ENCODE measurements at regions not wholly inside any gene's neighbourhood (a gene's known extent, or its start where the extent isn't known, plus 50 kb on each side); places are given as distances from the start of the nearest gene placed in this dataset.

- H3K27ac Mint-ChIP-seq: peak overlapping the region; percentile 92 to 99 (median 96)
- peaks cover 70 to 79% of the 10 kb centered on the region in 2 donors for H3K4me1 Mint-ChIP-seq
- H3K27me3 Mint-ChIP-seq (ENCODE audit: low read depth in 3 of 3): peaks cover 7 to 18% (median 13%) of the 10 kb centered on the region in 3 donors
- no peaks in the 10 kb centered on the region for H3K36me3 Mint-ChIP-seq
- no peaks in the 10 kb centered on the region for H3K9me3 Mint-ChIP-seq
- peak overlapping the region; percentile 91 to 98 (median 96) for H3K4me3 Mint-ChIP-seq
- DNase-seq: peak; percentile 43 to 54 (median 46)
These were observed 200.7 kb upstream of the FOXN3 start for GRCh38 chr14:89617481-89618329.

GRCh38 chr14:89616852-89617341 lies 199.9 kb upstream of the FOXN3 start:
- peak overlapping the region; percentile 91 to 98 (median 96) for H3K4me3 Mint-ChIP-seq
- peak overlapping the region; percentile 92 to 99 (median 96) for H3K27ac Mint-ChIP-seq
- peaks cover 72 to 80% of the 10 kb centered on the region in 2 donors for H3K4me1 Mint-ChIP-seq
- DNase-seq: peak; percentile 84 to 87 (median 86)
- no peaks in the 10 kb centered on the region for H3K9me3 Mint-ChIP-seq
- peaks cover 7 to 18% (median 13%) of the 10 kb centered on the region in 3 donors for H3K27me3 Mint-ChIP-seq (ENCODE audit: low read depth in 3 of 3)
- no peaks in the 10 kb centered on the region for H3K36me3 Mint-ChIP-seq

- no peak for DNase-seq
- H3K36me3 Mint-ChIP-seq: no peaks in the 10 kb centered on the region
- H3K27ac Mint-ChIP-seq: peak overlapping the region; percentile 92 to 99 (median 96)
- peaks cover 73 to 82% of the 10 kb centered on the region in 2 donors for H3K4me1 Mint-ChIP-seq
- H3K9me3 Mint-ChIP-seq: no peaks in the 10 kb centered on the region
- peak overlapping the region; percentile 91 to 98 (median 96) for H3K4me3 Mint-ChIP-seq
- peaks cover 7 to 18% (median 13%) of the 10 kb centered on the region in 3 donors for H3K27me3 Mint-ChIP-seq (ENCODE audit: low read depth in 3 of 3)
These were observed 199.4 kb upstream of the FOXN3 start for GRCh38 chr14:89616425-89616824.

- Mint-ChIP-seq H3K36me3 (peaks cover 4 to 9% (median 6%) of the 10 kb centered on the region in 3 donors), H3K27ac (peak overlapping the region; percentile 73 to 96 (median 93)), H3K9me3 (no peaks in the 10 kb centered on the region), H3K4me1 (peaks cover 79 to 89% of the 10 kb centered on the region in 2 donors), H3K4me3 (peak overlapping the region; percentile 40 to 97 (median 56)), H3K27me3 (ENCODE audit: low read depth in 3 of 3) (peaks cover 7 to 18% (median 14%) of the 10 kb centered on the region in 3 donors)
- no peak for DNase-seq
These were observed 198.4 kb upstream of the FOXN3 start for GRCh38 chr14:89615421-89615820.

- H3K27ac Mint-ChIP-seq: peak overlapping the region; percentile 84 to 94 (median 88)
- peak overlapping the region in 3 of 5 donors; percentile 22 to 65 (median 44) for H3K4me3 Mint-ChIP-seq
- DNase-seq: peak in 1 of 3 donors; percentile 31
- H3K9me3 Mint-ChIP-seq: no peaks in the 10 kb centered on the region
- H3K36me3 Mint-ChIP-seq: peaks cover 4 to 9% (median 6%) of the 10 kb centered on the region in 3 donors
- H3K4me1 Mint-ChIP-seq: peaks cover 80 to 89% of the 10 kb centered on the region in 2 donors
- peaks cover 7 to 18% (median 10%) of the 10 kb centered on the region in 3 donors for H3K27me3 Mint-ChIP-seq (ENCODE audit: low read depth in 3 of 3)
These were observed 197.1 kb upstream of the FOXN3 start for GRCh38 chr14:89614009-89614691.

GRCh38 chr14:89613260-89614008 lies 196.4 kb upstream of the FOXN3 start:
- Mint-ChIP-seq H3K27ac (peak overlapping the region; percentile 68 to 94 (median 88)), H3K4me3 (peak overlapping the region in 2 of 5 donors; percentile 39 to 65), H3K36me3 (peaks cover 4 to 14% (median 6%) of the 10 kb centered on the region in 3 donors), H3K9me3 (no peaks in the 10 kb centered on the region), H3K27me3 (ENCODE audit: low read depth in 3 of 3) (peaks cover 6 to 20% (median 8%) of the 10 kb centered on the region in 3 donors), H3K4me1 (peaks cover 87 to 94% of the 10 kb centered on the region in 2 donors)
- DNase-seq: no peak

GRCh38 chr14:89609500-89610100 lies 192.6 kb upstream of the FOXN3 start:
- Mint-ChIP-seq H3K4me3 (peak overlapping the region in 1 of 5 donors; percentile 46), H3K9me3 (peaks cover 0 to 1% (median 0%) of the 10 kb centered on the region in 6 donors), H3K27me3 (ENCODE audit: low read depth in 3 of 3) (peaks cover 0 to 2% (median 1%) of the 10 kb centered on the region in 3 donors), H3K27ac (peak overlapping the region in 5 of 6 donors; percentile 33 to 82 (median 78)), H3K4me1 (peaks cover 78 to 92% of the 10 kb centered on the region in 2 donors), H3K36me3 (peaks cover 8 to 14% (median 11%) of the 10 kb centered on the region in 3 donors)
- DNase-seq: no peak

GRCh38 chr14:89607453-89607852 lies 190.4 kb upstream of the FOXN3 start:
- Mint-ChIP-seq H3K4me3 (peak overlapping the region in 1 of 5 donors; percentile 8), H3K4me1 (peaks cover 79 to 95% of the 10 kb centered on the region in 2 donors), H3K27me3 (ENCODE audit: low read depth in 3 of 3) (peaks cover 2 to 4% (median 3%) of the 10 kb centered on the region in 3 donors), H3K27ac (peak overlapping the region in 2 of 6 donors; percentile 30 to 32), H3K36me3 (peaks cover 8 to 14% (median 11%) of the 10 kb centered on the region in 3 donors), H3K9me3 (peaks cover 0 to 2% (median 0%) of the 10 kb centered on the region in 6 donors)
- no peak for DNase-seq

GRCh38 chr14:89603938-89604480 lies 187.0 kb upstream of the FOXN3 start:
- peaks cover 76 to 94% of the 10 kb centered on the region in 2 donors for H3K4me1 Mint-ChIP-seq
- H3K27ac Mint-ChIP-seq: peak overlapping the region; percentile 36 to 85 (median 60)
- H3K9me3 Mint-ChIP-seq: peaks cover 3 to 12% (median 10%) of the 10 kb centered on the region in 6 donors
- peaks cover 7 to 16% (median 11%) of the 10 kb centered on the region in 3 donors for H3K36me3 Mint-ChIP-seq
- no peak for DNase-seq
- peaks cover 2 to 4% (median 2%) of the 10 kb centered on the region in 3 donors for H3K27me3 Mint-ChIP-seq (ENCODE audit: low read depth in 3 of 3)
- peak overlapping the region in 3 of 5 donors; percentile 1 to 27 (median 17) for H3K4me3 Mint-ChIP-seq

GRCh38 chr14:89600950-89601826 lies 184.2 kb upstream of the FOXN3 start:
- peaks cover 9 to 37% (median 27%) of the 10 kb centered on the region in 6 donors for H3K9me3 Mint-ChIP-seq
- H3K4me1 Mint-ChIP-seq: peaks cover 56 to 79% of the 10 kb centered on the region in 2 donors
- peak overlapping the region in 5 of 6 donors; percentile 33 to 72 (median 53) for H3K27ac Mint-ChIP-seq
- DNase-seq: no peak
- peaks cover 26 to 36% (median 29%) of the 10 kb centered on the region in 3 donors for H3K36me3 Mint-ChIP-seq
- peaks cover 2% of the 10 kb centered on the region in 3 donors for H3K27me3 Mint-ChIP-seq (ENCODE audit: low read depth in 3 of 3)
- H3K4me3 Mint-ChIP-seq: peak overlapping the region in 1 of 5 donors; percentile 17

GRCh38 chr14:89600029-89600428 lies 183.0 kb upstream of the FOXN3 start:
- Mint-ChIP-seq H3K36me3 (peaks cover 25 to 46% (median 26%) of the 10 kb centered on the region in 3 donors), H3K4me3 (peak overlapping the region; percentile 69 to 80 (median 72)), H3K27ac (peak overlapping the region; percentile 83 to 94 (median 88)), H3K9me3 (peaks cover 9 to 37% (median 27%) of the 10 kb centered on the region in 6 donors), H3K4me1 (peaks cover 49 to 68% of the 10 kb centered on the region in 2 donors), H3K27me3 (ENCODE audit: low read depth in 3 of 3) (peaks cover 2% of the 10 kb centered on the region in 3 donors)
- DNase-seq: no peak
